ENCODE measurements at regions not wholly inside any gene's neighbourhood (a gene's known extent, or its start where the extent isn't known, plus 50 kb on each side); places are given as distances from the start of the nearest gene placed in this dataset.

DNA sequence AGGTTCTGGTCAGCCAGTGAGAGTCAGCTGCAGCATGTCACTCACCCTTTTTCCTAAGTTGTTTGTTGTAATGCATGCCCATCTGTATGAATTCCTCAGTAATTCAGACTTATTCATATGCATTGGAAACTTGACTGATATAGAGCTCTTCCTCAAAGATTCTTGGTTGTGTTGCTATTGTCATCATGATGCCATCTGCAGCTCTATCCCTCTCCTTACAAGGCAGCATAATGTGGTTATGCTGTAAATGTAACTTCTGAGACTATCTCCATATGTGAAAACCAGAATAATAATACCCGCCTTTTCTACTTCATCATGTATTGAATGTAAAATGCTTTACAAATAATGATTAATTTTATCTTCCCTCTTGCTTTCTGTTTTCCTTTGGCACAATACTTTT is 252.6 kb upstream of the MTPN start:
- DNase-seq, result no peak

DNA sequence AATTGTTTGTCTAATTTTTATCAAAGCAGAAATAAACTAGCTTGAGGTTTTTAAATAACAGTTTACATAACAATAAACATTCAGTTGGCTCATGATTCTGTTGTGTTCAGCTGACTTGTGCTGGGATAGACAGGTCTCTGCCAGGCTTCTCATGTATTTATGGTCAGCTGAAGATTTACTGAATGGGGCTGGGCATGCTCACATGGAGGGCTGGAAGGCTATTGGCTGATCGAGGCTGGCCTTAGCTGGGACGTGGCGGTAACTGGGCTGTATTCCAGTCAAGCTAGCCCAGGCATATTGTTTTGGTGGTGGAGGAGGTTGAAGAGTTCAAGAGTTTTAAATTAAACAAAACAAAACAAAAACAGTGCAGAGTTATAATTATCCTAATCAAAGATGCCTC is 251.0 kb upstream of the MTPN start:
- DNase-seq, result no peak

DNA sequence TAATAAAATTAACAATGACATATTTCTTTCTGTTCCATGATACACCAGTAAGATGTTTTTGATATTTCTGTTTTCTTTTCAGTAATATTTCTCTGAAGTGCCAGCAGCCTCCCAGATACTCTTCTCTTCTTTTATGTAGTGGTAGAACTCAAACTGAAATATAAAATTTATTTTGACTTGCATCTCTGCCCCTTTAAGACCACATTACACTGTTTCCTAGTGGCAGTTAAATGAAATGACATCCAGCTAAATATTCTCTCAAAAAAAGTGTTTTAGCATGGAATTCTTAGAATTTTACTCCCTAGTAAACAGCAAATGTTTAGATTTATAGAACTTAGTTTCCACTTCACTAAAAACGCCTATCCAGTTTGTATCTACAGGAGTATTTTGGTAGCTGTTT is 237.2 kb upstream of the MTPN start:
- no peak for DNase-seq

DNA sequence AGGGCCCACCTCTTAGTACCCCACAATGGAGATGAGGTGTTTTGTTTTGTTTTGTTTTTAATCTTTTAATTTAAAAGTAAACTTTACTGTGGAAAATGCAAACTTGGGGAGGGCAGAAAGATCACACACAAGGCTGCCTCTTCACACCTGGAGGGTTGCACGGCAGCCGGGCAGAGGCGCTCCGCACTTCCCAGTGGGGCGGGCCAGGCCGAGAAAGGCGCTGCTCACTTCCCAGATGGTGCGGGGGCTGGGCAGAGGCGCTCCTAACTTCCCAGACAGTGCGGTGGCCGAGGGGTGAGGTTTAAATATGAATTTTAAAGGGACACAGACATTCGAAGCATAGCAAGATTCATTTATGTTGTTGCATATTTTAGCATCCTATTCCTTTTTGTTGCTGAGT is 235.9 kb upstream of the MTPN start:
- DNase-seq, result no peak

DNA sequence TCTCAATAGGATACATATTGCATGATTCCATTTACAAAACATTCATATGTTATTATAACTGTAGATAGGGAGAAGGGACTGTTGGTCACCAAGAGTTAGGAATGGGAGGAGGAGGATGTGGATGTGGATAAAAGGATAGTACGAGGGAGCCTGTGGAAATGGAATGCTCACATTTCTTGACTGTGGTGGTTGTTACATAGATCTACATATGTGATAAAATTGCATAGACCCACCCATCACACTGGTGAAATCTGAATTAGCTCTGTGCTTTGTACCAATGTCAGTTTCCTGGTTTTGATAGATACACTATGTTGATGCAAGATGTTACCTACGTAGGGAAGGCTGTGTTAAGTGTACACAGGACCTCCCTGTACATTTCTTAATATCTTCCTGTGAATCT is 233.5 kb upstream of the MTPN start:
- DNase-seq, result no peak

DNA sequence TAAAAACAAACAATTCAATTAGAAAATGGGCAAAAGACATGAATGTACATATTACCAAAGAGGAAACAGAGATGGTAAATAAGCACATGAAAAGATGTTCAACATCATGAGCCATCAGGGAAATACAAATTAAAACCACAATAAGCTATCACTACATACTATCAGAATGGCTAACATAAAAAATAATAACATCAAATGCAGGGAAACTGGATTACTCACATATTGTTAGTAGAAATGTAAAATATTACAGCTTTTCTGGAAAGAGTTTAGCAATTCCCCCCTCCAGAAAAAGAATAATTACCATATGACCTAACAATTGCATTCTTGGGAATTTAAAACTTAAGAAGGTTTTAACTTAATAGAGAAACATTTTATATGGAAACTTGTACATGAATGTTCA is 232.9 kb upstream of the MTPN start:
- DNase-seq, result no peak

DNA sequence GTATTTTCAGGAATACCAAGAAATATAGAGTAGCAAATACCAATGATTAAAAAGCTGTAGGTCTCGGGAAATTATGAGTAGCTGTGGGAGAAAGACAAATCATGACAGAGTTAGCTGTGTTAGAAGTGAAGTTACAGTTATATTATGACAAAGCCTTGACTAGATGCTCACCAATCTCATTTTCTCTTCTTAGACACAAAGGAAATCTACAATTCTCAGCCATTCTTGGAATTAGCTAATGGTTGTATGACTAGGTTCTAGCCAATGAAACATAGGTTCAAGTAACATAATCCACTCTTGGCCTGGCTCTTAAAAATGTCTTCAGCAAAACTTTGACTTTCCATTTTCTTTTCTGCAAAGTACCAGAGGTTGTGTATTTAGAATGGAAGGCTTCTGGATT is 228.8 kb upstream of the MTPN start:
- no peak for DNase-seq

DNA sequence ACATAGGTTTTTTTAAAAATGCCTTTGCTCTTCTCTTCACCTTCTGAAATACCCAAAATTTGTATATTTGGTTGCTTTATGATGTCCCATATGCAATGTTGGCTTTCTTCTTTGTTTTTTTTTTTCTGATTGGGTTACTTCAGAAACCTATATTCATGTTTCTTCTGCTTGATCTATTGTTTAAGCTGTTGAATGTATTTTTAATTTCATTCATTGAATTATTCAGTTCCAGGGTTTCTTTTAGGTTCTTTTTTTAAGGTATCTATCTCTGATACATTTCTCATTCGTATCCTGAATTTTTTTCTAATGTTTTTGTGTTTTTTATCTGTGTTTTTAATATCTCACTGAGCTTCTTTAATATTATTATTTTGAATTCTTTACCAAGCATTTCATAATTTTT is 221.0 kb upstream of the MTPN start:
- no peak for DNase-seq

DNA sequence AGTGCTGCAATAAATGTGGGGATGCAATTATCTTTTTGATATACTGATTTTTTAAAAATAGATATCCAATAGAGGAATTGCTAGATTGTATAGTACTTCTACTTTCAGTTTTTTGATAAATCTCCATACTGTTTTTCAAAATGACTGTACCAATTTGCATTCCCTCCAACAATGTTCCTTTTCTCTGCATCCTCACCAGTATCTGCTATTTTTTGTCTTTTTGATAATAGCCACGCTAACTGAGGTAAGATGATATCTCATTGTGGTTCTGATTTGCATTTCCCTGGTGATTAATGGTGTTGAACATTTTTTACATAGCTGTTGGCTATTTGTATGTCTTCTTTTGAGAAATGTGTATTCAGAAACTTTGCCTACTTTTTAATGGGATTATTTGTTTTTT is 217.7 kb upstream of the MTPN start:
- DNase-seq, result no peak

DNA sequence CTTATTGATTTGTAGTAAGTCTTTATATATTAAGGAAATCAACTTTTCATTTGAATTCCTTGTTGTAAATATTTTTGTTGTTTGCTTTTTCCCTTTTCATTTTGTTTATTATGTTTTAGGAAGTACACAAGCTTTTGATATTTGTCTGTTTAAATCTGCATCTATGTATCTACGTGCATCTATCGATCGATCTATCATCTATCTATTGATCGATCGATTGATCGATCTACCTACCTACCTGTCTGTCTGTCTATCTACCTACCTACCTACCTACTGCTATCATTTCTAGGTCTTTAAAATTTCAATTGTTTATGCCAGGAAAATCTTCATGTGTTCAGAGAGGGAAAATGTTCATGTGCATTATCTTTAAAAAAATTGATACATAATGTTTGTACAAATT is 216.8 kb upstream of the MTPN start:
- DNase-seq, result no peak

DNA sequence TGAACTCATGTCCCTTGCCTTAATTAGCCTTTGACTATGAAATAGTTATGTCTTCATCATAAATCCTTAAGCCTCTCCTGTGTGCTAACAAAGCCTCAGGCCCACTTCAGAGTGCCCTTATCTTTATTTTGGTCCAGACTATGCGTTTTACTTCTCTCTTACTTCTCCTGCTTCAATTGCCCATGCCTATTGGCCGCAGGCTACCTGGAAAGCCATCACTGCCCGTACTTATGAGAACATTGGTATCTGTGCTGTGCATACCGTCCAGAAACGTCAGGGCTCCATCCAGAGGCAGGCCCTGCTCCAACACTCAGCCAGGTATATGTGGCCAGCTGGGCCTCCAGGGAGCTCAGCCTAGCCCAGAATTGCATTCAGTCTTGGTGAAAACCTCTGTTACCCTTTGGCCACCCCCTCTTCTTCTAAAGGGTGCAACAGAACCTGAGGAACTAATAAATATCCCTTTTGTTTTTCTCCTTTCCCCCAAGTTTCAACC is 212.4 kb upstream of the MTPN start:
- no peak for DNase-seq

DNA sequence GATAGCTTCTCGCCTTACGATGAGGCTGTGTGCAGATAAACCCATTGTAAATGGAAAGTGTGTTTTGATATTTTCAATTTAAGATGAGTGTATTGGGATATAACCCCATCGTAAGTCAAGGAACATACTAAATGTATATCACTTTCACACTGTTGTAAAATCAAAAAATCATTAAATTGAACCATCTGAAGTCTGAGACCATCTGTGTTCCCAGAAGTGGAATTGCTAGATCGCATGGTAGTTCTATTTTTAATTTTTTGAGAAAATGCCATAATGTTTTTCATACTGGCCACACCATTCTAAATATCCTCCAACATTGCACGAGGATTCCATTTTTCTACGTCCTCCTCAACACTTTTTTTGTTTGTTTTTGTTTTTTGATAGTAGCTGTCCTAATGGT is 209.1 kb upstream of the MTPN start:
- DNase-seq, result no peak

DNA sequence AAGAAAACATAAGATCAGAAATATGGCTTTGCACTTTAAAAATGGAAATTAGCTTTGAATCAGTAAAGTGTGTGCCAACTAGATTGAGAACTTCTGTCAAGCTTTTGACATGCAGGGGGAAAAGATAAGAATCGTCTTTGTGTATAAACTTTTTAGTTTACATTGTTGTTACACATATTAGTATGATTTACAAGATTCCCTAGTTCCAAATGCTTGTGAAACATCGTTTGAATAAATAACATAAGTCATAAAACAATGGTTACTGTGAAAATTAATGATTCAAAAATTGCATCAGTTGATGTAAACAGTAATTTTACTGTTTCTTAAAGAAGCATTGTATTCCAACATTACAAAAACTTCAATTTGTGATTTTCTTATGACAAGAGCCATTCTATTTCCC is 207.6 kb upstream of the MTPN start:
- DNase-seq, result no peak

DNA sequence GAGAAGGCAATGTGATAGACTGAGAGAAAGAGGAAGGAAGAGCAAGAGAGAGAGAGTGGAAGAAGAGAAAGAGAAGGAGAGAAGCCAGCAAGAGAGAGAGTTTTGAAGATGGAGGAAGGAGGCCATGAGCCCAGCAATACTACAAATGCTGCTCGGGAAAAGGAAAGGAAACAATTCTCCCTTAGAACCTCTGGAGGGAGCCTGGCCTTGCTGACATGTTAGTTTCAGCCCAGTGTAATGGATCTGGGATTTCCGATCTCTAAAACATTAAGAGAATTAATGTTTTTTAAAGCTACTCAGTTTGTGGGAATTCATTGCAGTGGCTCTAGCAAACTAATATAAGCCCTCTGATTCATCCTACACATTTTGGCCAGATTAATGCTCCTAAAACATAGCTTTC is 206.8 kb upstream of the MTPN start:
- DNase-seq, result no peak

DNA sequence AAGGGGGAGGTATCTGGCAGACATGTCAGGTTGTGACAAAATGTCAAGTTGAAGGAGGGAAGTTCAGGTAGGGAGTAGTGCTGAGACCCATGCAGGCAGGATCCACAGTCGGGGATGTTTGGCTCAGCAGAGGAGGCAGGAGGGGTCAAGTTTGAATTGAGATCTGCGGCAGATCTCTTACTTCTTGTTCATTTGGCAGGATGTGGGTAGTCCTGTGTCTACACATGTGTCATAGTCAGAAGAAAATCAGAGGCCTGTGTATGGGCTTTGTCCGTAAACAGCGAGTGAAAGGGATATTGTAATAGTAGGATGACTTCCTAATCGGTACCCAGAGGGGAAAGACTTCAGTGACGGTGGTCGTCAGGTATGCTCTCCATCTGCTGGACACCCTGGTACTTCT is 203.8 kb upstream of the MTPN start:
- no peak for DNase-seq

DNA sequence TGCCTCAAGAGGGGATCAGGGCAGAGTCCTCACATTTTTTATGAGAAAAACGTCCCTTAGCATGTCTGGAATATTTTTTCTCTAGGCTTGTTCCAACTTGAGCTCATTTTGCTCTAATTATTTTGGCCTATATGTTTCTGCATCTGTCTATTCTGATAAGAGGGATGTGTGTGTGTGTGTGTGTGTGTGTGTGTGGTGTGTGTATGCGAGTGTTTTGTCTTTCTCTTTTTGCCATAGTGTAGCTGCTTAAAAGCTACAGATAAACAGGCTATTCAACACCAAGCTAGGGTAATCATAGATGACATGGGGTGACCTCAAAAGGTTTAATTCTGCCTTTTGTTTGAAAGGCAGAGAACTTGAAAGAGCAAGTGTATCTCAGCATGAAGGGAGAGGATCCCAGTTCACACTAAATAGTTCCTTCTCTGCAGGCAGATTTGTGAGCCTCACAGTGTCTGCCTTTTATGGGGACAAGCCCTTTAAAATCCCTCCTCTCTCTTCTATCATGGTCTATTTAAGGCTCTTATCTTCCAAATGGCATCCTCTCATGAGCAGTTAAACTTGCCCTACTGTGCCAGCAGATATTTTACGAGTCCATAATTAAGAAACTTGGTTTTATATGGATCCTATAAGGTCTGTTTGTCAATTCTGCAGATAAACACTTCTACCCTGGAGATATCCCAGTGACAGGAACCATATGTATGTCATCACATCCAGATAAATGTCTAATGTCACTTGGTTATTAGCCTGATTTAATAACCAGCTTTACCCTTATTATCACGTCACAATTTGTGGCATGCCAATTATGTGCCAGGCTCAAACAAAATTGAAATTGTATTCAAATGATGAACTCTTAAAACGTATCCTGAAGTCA is 202.9 kb upstream of the MTPN start:
- no peak for DNase-seq

DNA sequence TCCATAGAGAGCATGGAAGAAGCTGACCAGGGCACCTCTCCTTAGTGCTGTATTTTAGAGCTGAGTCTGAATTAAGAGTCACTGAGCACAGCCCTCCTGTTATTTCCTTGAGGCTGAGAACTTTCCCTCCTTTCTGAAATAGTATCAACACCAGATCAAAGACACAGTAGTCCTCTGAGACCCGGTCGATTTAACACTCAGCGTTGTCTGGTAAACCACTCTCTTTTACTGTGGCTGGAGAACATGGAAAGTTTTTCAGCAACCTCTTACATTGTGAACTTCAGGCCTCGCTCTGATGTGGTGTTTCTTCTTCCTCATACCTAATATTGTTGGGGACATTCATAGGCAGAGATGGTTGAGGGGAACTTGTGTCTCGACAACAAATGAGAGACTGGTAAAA is 202.0 kb upstream of the MTPN start:
- DNase-seq, result no peak

DNA sequence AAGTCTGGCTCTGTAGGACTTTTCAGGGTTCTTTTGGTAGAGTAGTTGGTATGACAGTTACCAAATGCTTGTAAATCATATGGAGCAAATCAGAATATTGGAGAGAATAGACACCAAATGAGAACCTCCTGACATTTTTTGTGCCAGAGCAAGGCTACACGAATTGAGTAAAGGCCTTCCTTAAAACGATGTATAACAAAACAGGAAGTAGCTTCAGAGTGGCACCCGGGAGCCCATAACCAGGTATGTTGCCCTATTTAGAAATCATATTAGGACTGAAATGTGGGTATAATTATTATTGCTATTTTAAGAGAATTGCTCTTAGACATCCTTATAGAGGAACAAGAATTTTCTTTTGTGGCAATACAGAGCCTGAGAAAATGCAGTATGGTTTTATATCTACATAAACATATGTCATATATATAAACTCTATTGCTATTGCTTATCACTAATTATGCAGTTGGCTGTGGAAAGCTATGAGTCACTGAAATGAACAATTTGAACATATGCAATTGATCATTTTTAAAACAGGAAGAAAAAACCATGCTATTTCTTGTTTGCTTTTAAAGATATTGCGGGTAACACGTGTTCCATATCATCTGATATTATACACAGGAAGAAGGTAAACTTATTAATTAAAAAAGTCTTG is 197.4 kb upstream of the MTPN start:
- no peak for DNase-seq

DNA sequence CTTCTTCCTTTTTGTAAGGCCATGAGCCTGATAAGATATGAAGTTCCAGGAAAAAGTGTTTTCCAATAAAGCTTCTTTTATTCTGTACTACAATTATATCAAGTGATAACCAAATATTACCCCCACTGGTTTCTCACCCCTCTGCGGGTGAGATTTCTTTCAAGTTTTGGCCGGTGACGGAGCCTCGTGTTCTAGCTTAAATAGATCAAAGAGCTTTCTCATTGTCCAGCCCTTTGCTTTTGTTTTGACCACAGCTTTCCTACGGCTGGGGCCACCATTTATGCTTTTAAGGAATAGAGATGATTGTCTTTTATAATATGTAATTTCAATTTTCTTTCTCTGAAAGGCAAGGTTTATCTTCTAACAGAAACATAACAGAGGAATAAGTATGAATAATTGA is 196.7 kb upstream of the MTPN start:
- DNase-seq, result no peak

DNA sequence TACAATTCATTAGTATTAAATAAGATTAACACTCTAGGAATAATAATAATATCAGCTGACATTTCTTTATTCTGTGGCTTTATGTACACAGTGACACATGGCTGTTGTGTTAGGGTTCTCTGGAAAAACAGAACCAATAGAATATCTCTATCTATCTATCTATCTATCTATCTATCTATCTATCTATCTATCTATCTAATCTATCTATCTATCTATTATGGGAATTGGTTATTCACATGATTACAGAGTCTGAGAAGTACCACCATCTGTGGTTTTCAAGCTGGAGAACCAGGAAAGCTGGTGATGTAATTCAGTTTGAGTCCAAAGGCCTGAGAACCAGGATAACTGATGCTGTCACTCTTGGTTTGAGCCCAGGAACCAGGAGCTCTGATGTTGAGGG is 194.1 kb upstream of the MTPN start:
- DNase-seq, result no peak

DNA sequence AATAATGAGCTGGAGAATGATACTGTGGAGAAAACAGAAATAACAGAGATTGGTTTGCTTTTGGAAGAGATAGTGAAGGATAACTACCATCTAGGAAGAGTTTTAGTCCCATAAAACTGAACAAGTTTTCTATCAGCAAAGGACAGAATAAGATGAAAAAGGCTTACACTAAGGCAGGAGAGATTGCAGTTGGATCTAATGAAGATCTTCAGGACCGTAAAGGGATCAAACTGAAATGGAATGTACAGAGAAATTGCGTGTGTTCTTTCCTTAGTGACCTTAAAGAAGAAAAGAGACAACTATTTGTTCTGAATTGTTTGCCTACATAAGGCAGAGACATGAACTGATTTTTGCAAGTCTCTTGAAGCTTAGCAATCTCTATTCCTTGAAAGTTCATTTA is 191.7 kb upstream of the MTPN start:
- DNase-seq, result no peak

DNA sequence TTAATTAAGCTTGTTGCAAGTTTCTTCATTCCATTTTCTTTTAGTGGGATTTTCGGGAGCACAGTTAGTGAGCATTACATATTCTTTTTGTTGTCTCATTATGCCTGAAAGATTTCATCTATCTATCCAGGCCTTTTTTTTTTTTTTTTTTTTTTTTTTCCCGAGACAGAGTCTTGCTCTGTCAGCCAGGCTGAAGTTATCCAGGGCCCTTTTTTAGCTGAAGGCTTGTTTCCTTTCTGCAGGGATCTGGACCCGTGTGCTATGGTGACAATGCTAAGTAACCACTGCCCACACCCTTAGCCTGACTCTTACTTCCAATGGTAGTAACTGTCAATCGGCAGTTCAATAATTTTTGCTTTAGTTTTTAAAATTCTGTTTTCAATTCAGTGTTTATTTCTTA is 190.8 kb upstream of the MTPN start:
- no peak for DNase-seq

DNA sequence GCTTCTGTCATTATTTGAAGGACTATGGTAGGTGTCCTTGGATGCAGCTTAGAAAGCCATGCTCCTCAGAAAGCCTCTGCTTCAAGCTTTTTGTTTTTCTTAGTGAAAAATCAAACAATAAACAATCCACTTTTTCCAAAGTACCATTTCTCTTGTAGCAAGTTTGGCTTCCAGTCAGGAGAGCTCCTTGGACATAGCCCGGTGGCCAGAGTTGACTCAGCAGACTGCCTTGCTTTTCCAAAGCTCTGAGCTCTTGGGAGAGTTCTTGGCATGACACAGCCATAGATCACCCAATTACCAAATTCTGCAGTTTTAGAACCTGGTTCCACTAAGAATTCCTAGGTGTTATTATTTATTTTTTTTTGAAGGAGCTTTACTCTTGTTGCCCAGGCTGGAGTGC is 189.4 kb upstream of the MTPN start:
- no peak for DNase-seq

DNA sequence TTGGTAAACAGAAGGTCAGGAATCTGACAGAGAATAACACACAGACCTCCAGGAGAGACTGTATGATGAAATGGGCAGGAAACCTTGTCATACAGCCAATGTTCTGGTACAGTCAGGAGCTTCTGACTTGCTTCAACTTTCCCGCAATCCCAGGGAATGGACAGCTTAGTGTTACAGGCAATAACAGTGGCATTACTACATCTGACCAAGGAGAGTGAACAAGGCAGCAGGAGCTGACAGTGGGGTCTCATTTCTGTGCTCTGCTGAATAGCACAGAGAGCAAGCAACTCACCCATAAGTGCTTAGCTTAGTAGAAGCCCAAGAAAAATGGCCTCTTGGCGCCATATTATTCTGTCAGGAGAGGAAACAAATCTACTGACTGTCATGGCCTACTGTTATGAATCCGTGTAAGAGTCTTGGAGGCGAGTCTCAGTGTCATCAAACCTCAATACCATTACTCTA is 186.2 kb upstream of the MTPN start:
- no peak for DNase-seq

DNA sequence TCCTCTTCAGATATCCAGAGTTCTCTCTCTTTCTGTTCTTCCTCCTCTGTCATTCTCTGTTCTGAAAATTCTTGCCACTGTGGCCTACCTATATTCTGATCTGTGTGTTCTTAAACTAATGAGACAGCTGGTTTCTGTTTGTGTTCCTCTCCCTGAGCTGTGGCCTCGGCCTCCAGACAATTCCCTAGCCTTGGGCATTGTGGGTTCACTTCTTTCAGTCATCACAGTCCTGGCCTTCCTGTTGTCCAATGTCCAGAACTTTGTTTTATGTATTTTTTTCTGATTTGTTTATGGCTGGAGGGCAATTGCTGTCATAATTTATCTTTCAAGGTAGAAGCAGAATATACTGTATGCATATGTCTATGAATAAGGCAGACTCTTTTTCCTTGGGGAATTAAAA is 173.2 kb upstream of the MTPN start:
- no peak for DNase-seq

Data from kidney glomerular epithelial cell (primary cell).